GM10266 (cell line): ENCODE measurements at regions not wholly inside any gene's neighbourhood (a gene's known extent, or its start where the extent isn't known, plus 50 kb on each side); places are given as distances from the start of the nearest gene placed in this dataset.

Experiments
- DNase-seq: peaks from one replicate; pipeline ENCODE4 v3.0.0; 2012; ENCODE audit errors: extremely low spot score
- TF ChIP-seq, protein P1 (sequence below): IDR thresholded peaks from 2 replicates; pipeline ENCODE4 v1.5.1; 2012; ENCODE audit warnings: mild to moderate bottlenecking, low read depth; ENCODE audit not compliant: control insufficient read depth, insufficient read depth; ENCODE audit errors: missing control alignments

DNA sequence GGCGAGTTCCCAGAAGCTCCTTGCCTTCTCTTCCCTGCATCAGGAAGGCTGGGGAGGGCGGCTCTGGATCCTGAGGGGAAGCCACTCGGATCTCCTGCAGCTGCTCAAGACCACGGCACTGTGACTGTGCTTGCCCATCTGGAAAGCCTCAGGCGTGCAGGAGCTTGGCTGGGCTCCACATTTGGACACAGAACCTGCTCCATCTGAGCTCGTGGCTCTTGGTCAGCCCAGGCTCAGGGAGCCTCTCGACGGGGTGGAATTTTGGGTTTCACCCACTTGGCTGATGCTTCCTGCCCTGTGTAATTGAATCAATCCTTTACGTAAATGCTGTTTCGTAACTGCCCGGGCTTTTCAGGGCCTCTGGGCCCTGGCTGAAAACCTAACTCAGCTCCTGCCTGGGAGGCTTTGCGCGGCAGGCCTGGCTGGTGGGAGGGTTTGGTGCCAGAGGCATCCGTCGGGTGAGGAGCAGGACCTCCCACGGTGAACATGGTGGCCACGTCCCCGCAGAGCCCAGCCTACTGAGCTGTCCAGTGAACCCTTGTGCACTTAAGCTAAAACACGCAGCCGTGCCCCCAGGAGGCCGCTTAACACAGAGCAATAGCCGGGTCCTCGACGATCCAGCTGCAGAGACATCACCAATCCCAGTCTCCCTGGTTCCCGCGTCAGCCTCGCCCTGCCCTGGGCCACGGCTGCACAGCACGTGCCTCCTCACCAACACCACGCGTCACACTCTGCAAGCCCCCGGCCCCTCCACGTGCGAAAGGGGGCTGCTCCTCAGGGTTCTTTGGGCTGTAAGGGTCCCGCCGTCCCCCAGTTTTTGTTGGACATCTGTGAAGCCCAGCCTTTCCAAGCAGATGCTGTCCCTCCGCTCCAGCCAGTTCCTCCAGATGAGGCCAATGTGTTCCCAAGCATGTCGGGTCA, 241.0 kb downstream of the DLL1 start:
- TF ChIP-seq, protein P1, sequence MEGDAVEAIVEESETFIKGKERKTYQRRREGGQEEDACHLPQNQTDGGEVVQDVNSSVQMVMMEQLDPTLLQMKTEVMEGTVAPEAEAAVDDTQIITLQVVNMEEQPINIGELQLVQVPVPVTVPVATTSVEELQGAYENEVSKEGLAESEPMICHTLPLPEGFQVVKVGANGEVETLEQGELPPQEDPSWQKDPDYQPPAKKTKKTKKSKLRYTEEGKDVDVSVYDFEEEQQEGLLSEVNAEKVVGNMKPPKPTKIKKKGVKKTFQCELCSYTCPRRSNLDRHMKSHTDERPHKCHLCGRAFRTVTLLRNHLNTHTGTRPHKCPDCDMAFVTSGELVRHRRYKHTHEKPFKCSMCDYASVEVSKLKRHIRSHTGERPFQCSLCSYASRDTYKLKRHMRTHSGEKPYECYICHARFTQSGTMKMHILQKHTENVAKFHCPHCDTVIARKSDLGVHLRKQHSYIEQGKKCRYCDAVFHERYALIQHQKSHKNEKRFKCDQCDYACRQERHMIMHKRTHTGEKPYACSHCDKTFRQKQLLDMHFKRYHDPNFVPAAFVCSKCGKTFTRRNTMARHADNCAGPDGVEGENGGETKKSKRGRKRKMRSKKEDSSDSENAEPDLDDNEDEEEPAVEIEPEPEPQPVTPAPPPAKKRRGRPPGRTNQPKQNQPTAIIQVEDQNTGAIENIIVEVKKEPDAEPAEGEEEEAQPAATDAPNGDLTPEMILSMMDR: no peak
- no peak for DNase-seq

DNA sequence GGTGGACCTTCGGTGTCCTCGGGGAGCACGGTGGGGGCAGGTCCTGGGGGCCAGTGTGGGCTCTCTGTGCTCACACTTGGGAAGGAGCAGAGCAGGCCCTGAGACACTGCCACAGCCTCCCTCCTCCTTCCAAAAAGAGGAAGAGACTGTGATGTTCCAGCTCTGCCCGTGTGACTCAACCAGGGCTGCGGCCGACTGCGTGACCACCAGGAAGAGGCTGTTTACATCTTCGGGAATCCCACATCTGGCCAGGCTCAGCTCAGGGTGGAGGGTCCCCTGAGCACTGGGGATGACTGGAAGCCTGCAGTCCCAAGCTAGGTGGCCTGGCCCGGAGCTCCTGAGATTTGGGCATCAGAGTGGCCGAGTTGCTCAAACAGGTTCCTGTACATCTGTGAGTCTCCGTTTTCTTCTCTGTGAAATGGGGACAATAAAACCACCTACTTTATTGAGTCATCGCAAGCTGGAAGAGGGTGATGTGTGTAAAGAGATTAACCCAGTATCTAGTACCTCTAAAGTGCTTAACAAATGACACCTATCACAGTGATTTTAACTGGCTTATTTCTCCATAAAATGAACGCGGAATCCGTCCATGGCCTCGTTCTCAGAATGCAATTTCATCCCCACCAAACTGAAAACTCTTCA, 242.1 kb downstream of the DLL1 start:
- TF ChIP-seq, protein P1: no peak
- no peak for DNase-seq

DNA sequence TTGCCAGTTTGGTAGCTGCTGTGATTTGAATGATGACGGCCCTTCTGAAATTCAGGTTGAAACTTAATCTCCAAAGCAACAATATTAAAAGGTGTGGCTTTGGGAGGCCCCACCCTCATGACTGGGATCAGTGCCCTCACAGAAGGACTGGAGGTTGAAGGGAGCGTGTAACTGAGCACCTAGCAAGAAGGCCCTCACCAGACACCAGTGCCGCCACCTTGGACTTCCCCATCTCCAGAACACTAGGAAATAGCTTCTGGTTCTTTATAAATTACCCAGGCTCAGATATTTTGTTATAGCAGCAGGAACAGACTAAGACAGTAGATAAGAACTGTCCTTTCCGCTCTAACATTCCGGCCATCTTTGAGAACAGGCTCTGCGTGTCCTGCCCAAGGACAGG, 243.1 kb downstream of the DLL1 start:
- no peak for DNase-seq
- TF ChIP-seq, protein P1: no peak

DNA sequence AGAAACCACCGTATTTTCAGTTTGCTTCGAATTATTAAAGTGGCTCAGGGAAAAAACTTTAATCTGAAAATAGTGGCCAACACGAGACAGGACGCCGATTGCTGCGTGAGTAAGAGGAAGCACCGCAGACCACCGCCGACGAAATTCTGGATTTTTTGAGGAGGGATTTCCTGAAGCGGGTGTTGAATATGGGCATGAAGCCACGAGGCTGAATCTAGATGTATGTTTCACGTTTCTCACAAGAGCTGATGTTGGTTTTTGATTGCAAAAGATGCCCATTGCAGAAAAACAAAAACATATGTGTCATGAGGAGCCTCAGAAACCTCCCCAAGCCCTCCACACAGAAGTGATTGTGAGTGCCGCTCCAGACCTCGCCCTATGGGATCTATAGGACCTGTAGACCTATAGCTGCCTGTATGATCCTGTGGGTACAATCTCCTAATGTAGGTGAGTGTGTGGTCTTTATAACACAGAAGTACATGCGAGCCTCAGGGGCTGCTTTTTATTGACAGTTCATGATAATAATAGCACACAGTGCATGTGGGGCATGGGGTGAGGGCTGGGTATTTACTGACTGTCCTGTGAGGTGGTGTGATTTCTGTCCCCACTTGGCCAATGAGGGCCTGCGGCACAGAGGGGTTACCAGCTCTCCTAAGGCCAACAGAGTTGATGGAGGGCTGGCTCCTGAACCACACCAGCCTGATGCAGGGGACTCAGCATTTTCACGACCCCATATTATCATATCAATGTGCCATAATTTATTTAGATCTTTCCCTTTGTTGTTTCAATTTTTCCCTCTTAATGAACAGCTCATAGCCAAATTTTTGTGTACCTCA, 243.9 kb downstream of the DLL1 start:
- DNase-seq: no peak
- TF ChIP-seq, protein P1: no peak

DNA sequence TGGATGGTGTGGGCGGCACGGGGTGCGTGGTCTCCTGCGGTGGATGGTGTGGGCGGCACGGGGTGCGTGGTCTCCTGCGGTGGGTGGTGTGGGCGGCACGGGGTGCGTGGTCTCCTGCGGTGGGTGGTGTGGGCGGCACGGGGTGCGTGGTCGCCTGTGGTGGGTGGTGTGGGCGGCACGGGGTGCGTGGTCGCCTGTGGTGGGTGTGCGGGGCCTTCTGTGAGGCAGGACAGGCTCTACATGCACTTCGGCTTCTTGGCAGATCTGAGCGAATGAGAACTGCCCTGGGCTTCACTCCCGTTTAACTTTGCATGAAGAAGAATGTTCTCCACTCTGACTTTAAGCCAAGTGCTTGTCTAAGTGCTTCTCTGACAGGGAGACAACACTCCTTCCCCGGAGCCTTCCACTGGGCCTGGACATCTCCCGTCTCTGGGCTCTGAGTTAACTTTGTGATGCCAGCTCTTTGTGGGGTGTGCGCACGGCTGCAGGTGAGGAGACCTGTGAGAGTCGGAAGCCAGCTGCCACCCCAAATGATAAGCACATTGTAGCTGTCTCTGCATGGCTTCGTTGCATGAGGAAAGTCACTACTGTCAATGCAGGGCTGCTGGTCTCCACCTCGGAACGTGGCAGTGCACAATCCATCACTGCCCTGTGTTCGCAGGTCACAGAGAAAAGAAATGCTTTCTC, 244.8 kb downstream of the DLL1 start:
- TF ChIP-seq, protein P1: no peak

DNA sequence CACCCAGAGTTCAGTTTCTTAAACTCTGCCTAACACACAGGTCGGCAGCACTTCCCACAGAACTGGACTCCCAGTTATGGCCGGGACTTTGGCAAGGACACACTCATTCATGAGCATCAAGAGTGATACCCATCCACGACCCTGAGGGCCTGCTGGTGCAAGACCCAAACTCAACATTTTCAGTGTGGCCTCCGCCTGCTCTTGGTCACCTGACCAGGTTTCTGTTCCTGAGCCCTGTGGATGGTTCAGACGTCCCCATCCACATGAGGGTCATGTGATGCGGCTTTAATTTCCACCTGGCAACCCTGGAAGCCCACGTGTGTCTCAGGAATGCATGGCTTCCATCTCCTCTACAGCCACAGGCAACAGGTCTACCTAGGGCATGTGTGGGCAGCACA, 245.3 kb downstream of the DLL1 start:
- TF ChIP-seq, protein P1: no peak
- no peak for DNase-seq

More for the DNA sequence above, 244.8 kb downstream of the DLL1 start:
- no peak for DNase-seq
